Adipocyte (in vitro differentiated cells): ENCODE measurements at regions not wholly inside any gene's neighbourhood (a gene's known extent, or its start where the extent isn't known, plus 50 kb on each side); places are given as distances from the start of the nearest gene placed in this dataset.

Experiments
- DNase-seq: peaks from one replicate; pipeline ENCODE4 v3.0.0-alpha.2; 2015; ENCODE audit warnings: low read depth
- H3K27me3 ChIP-seq: replicated peaks from 2 replicates; pipeline ENCODE4 v1.7.0; 2013; ENCODE audit warnings: mild to moderate bottlenecking, low read length, moderate library complexity; ENCODE audit not compliant: control insufficient read depth, insufficient read depth
- H3K36me3 ChIP-seq: 2 replicates; pipeline ENCODE4 v1.7.0; 2013; ENCODE audit warnings: low read length, mild to moderate bottlenecking, moderate library complexity; ENCODE audit not compliant: control insufficient read depth, insufficient read depth, severe bottlenecking
- H3K4me1 ChIP-seq: 2 replicates; pipeline ENCODE4 v1.7.0; 2013; ENCODE audit warnings: mild to moderate bottlenecking, low read length, moderate library complexity; ENCODE audit not compliant: control insufficient read depth, insufficient read depth
- H3K4me3 ChIP-seq: 2 replicates; pipeline ENCODE4 v1.7.0; 2013; ENCODE audit warnings: mild to moderate bottlenecking, low read length, moderate library complexity
- H3K9ac ChIP-seq: 2 replicates; pipeline ENCODE4 v1.7.0; 2013; ENCODE audit warnings: mild to moderate bottlenecking, low read length, moderate library complexity
- H3K9me3 ChIP-seq: 2 replicates; pipeline ENCODE4 v1.7.0; 2013; ENCODE audit warnings: mild to moderate bottlenecking, low read length, moderate library complexity; ENCODE audit not compliant: control insufficient read depth

GRCh38 chr10:14389981-14390590 lies 59.4 kb upstream of the FRMD4A start:
- no peak for DNase-seq
- Histone ChIP-seq H3K36me3 (no peaks in the 10 kb centered on the region), H3K9ac (no peak overlapping the region), H3K9me3 (peaks cover 24% of the 10 kb centered on the region), H3K4me3 (no peak overlapping the region), H3K4me1 (peaks cover 7% of the 10 kb centered on the region), H3K27me3 (peaks cover 74% of the 10 kb centered on the region)

- peaks cover 70% of the 10 kb centered on the region for H3K27me3 ChIP-seq
- peaks cover 7% of the 10 kb centered on the region for H3K4me1 ChIP-seq
- peak; percentile 84 for DNase-seq
- no peak overlapping the region for H3K4me3 ChIP-seq
- H3K9me3 ChIP-seq = peaks cover 3% of the 10 kb centered on the region
- H3K9ac ChIP-seq = no peak overlapping the region
- H3K36me3 ChIP-seq = no peaks in the 10 kb centered on the region
These were observed 55.2 kb upstream of the FRMD4A start for GRCh38 chr10:14385596-14386593.

- H3K9me3 ChIP-seq = peaks cover 3% of the 10 kb centered on the region
- H3K4me1 ChIP-seq = peaks cover 7% of the 10 kb centered on the region
- peaks cover 67% of the 10 kb centered on the region for H3K27me3 ChIP-seq
- H3K36me3 ChIP-seq = no peaks in the 10 kb centered on the region
- no peak overlapping the region for H3K4me3 ChIP-seq
- DNase-seq = no peak
- no peak overlapping the region for H3K9ac ChIP-seq
These were observed 54.2 kb upstream of the FRMD4A start for GRCh38 chr10:14384915-14385314.

GRCh38 chr10:14384116-14384730 lies 53.5 kb upstream of the FRMD4A start:
- Histone ChIP-seq H3K27me3 (peaks cover 68% of the 10 kb centered on the region), H3K9ac (no peak overlapping the region), H3K4me3 (no peak overlapping the region), H3K4me1 (peaks cover 7% of the 10 kb centered on the region), H3K36me3 (no peaks in the 10 kb centered on the region), H3K9me3 (peaks cover 3% of the 10 kb centered on the region)
- no peak for DNase-seq

- peaks cover 7% of the 10 kb centered on the region for H3K4me1 ChIP-seq
- H3K36me3 ChIP-seq = no peaks in the 10 kb centered on the region
- peaks cover 68% of the 10 kb centered on the region for H3K27me3 ChIP-seq
- H3K9ac ChIP-seq = no peak overlapping the region
- DNase-seq = peak; percentile 45
- no peak overlapping the region for H3K4me3 ChIP-seq
- H3K9me3 ChIP-seq = no peaks in the 10 kb centered on the region
These were observed 52.5 kb upstream of the FRMD4A start for GRCh38 chr10:14383266-14383665.

DNA sequence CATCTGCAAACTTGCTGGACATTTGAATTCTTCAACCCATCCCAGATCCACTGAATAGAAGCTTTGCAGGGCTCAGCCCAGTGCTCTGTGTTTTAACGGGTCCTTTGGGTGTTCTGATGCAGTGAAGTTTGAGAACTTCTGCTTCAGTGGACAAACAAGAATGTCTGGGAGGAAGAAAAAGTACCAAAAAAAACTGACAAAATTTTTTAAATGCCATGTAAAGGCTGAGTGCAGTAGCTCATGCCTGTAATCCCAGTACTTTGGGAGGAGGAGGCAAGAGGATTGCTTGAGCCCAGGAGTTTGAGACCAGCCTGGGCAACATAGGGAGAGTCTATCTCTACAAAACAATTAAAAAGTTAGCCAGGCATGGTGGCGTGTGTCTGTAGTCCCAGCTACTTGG lies 51.8 kb upstream of the FRMD4A start:
- H3K9ac ChIP-seq = no peak overlapping the region
- no peaks in the 10 kb centered on the region for H3K36me3 ChIP-seq

DNA sequence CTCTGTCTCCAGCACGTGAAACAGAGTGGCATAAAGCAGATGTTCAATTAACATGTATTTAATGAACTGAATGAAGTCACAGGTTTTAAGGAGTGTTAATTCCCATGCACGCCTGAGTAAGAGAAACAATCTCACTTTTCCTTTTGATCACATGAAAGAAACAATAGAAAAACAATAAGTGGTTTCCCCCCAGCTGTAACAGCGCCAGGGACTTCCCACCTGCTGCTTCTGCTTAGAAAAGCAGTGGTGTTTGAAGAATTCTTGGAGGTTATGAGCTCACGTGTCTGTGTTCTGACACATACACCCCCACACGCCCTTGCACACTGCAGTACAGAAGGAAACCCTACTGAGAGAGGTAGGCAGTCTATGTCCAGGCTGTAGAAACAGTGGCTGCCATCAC lies 51.3 kb upstream of the FRMD4A start:
- peaks cover 62% of the 10 kb centered on the region for H3K27me3 ChIP-seq
- no peak overlapping the region for H3K4me3 ChIP-seq
- no peak overlapping the region for H3K9ac ChIP-seq
- no peaks in the 10 kb centered on the region for H3K36me3 ChIP-seq
- H3K4me1 ChIP-seq = peaks cover 7% of the 10 kb centered on the region
- no peaks in the 10 kb centered on the region for H3K9me3 ChIP-seq
- DNase-seq = no peak

More for the DNA sequence above, 51.8 kb upstream of the FRMD4A start:
- no peak for DNase-seq
- no peaks in the 10 kb centered on the region for H3K9me3 ChIP-seq
- no peak overlapping the region for H3K4me3 ChIP-seq
- peaks cover 62% of the 10 kb centered on the region for H3K27me3 ChIP-seq
- peaks cover 7% of the 10 kb centered on the region for H3K4me1 ChIP-seq

DNA sequence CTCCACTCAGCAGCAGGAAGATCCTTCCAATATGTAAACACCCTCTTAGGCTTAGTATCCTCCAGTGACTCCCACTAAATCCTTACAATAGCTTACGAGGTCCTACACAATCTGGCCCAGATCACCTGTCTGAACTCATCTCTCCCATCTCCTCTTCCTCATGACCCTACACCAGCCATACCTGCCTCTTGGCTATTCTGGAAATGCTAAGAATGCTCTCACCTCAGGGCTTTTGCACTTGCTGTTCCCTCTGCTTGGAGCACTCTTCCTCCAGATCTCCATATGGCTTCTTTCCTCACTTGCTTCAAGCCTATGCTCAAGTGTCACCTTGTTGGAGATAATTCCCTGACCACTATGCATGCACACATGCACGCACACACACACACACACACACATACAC lies 50.8 kb upstream of the FRMD4A start:
- H3K27me3 ChIP-seq = peaks cover 62% of the 10 kb centered on the region
- H3K4me3 ChIP-seq = no peak overlapping the region
- no peak overlapping the region for H3K9ac ChIP-seq
- no peaks in the 10 kb centered on the region for H3K9me3 ChIP-seq
- DNase-seq = no peak
- no peaks in the 10 kb centered on the region for H3K36me3 ChIP-seq
- H3K4me1 ChIP-seq = peaks cover 3% of the 10 kb centered on the region

DNA sequence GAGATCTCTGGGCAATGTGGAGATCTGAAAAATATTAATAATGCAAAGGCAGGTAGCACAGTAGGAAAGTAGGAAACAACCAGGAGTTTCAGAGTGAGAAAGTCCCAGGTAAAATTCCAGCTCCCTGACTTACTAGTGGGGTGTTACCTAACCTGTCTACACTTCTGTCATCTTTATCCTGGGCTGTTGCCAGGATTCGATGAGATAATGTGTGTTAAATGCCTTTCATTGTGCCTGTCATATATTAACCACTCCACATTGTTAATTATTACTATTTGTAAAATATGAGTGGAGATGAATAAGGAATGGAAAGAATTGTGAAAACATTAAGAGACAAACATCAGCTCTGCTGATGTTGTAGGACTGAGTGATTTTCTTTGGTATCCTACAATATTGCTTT lies 50.0 kb upstream of the FRMD4A start:
- no peak for DNase-seq
- H3K27me3 ChIP-seq = peaks cover 66% of the 10 kb centered on the region
- no peak overlapping the region for H3K9ac ChIP-seq
- H3K4me1 ChIP-seq = no peaks in the 10 kb centered on the region
- no peak overlapping the region for H3K4me3 ChIP-seq
- no peaks in the 10 kb centered on the region for H3K9me3 ChIP-seq
- H3K36me3 ChIP-seq = no peaks in the 10 kb centered on the region
